MG63 (cell line): ENCODE measurements at regions not wholly inside any gene's neighbourhood (a gene's known extent, or its start where the extent isn't known, plus 50 kb on each side); places are given as distances from the start of the nearest gene placed in this dataset.
"Not testable (repeated sequence)": the region's sequence is repeated elsewhere in the genome, so short reads cannot be mapped to it uniquely, and the experiment has no call there.

Experiments used
- DNase-seq: peaks from one replicate; pipeline ENCODE4 v3.0.0-alpha.2; 2020
- H3K27me3 ChIP-seq: fragments of 250-450 bp; sonication (Bioruptor Pico); 2 replicates; pipeline ENCODE4 v1.5.1; 2020; ENCODE audit warnings: mild to moderate bottlenecking, moderate library complexity
- H3K36me3 ChIP-seq: fragments of 250-450 bp; sonication (Bioruptor Pico); 2 replicates; pipeline ENCODE4 v1.5.1; 2020; ENCODE audit warnings: mild to moderate bottlenecking, moderate library complexity
- H3K4me3 ChIP-seq: fragments of 250-450 bp; sonication (Bioruptor Pico); 2 replicates; pipeline ENCODE4 v1.5.1; 2020; ENCODE audit warnings: mild to moderate bottlenecking, moderate library complexity
- H3K9me3 ChIP-seq: fragments of 250-450 bp; sonication (Bioruptor Pico); 2 replicates; pipeline ENCODE4 v1.5.1; 2020; ENCODE audit warnings: mild to moderate bottlenecking, moderate library complexity

- no peak for DNase-seq
- Histone ChIP-seq H3K4me3 (no peak overlapping the region), H3K9me3 (no peaks in the 10 kb centered on the region), H3K36me3 (no peaks in the 10 kb centered on the region), H3K27me3 (no peaks in the 10 kb centered on the region)
Measured at GRCh38 chr9:3646226-3646625, 120.4 kb upstream of the RFX3 start.

DNA sequence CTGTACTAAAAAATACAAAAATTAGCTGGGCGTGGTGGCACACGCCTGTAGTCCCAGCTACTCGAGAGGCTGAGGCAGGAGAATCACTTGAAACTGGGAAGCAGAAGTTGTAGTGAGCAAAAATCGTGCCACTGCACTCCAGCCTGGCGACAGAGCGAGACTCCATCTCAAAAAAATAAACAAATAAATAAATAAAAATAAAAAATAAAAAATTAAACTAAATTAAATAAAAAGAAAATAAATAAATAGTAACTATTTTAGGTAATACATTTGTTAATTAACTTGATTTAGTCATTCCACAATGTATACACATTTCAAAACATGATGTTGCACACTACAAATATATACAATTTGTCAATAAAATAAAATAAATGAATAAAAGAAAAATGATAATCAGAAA, 116.3 kb upstream of the RFX3 start:
- not testable (repeated sequence) for H3K27me3 ChIP-seq, H3K36me3 ChIP-seq, DNase-seq, H3K4me3 ChIP-seq, H3K9me3 ChIP-seq

DNA sequence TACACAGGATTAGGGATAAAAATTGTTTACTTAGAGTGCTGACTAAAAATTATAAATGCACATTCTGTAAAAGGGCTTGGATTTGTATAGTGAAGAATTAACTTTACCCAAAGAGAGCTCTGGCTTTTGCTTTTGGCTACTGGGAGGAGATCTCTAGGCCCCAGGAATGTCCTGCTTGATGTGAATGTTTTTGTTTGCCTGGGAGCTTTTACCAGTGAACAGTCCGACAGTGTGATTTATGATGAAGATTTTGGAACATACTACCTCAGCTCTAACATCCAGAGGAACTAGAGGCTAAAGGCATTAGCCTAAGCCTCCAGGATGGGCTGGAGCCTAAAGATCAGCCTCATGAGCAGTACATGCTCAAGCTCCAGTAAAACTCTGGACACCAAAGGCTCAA, 103.7 kb upstream of the RFX3 start:
- Histone ChIP-seq H3K36me3 (no peaks in the 10 kb centered on the region), H3K4me3 (no peak overlapping the region), H3K9me3 (no peaks in the 10 kb centered on the region), H3K27me3 (no peaks in the 10 kb centered on the region)
- no peak for DNase-seq

DNA sequence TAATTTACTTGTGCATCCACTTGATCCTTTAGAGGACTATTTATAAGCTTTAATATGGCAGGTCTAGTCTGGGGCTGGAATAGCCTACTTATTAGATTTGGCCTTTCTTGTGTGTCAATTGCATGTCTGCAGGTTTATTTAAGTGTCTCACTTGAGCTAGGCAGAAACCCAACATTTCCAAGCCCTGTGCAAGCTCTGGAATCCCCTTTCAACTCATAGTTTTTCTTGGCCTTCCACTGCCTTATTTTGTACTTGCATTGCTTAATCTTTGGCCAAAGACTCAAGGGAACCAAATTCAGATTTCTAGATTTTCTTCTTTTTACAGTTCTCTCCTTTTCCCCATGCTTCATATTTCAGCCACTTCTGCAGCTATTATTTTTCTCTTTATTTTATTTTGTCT, 102.4 kb upstream of the RFX3 start:
- Histone ChIP-seq H3K9me3 (no peaks in the 10 kb centered on the region), H3K4me3 (no peak overlapping the region), H3K36me3 (no peaks in the 10 kb centered on the region), H3K27me3 (no peaks in the 10 kb centered on the region)
- no peak for DNase-seq

DNA sequence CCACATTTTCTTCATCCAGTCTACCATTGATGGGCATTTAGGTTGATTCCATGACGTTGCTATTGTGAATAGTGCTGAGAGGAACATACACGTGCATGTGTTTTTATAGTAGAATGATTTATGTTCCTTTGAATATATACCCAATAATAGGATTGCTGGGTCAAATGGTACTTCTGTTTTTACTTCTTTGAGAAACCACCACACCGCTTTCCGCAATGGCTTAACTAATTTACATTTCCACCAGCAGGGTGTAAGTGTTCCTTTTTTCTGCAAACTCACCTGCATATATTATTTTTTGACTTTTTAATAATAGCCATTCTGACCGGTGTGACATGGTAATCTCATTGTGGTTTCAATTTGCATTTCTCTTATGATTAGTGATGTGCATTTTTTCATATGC, 82.2 kb upstream of the RFX3 start:
- Histone ChIP-seq H3K9me3 (no peaks in the 10 kb centered on the region), H3K27me3 (no peaks in the 10 kb centered on the region), H3K4me3 (no peak overlapping the region), H3K36me3 (no peaks in the 10 kb centered on the region)
- DNase-seq = no peak

GRCh38 chr9:3600672-3601071, 74.9 kb upstream of the RFX3 start:
- H3K36me3 ChIP-seq = no peaks in the 10 kb centered on the region
- no peaks in the 10 kb centered on the region for H3K9me3 ChIP-seq
- no peaks in the 10 kb centered on the region for H3K27me3 ChIP-seq
- H3K4me3 ChIP-seq = no peak overlapping the region
- no peak for DNase-seq

GRCh38 chr9:3597792-3598191, 72.0 kb upstream of the RFX3 start:
- no peak for DNase-seq
- Histone ChIP-seq H3K27me3 (no peaks in the 10 kb centered on the region), H3K36me3 (no peaks in the 10 kb centered on the region), H3K9me3 (no peaks in the 10 kb centered on the region), H3K4me3 (no peak overlapping the region)

DNA sequence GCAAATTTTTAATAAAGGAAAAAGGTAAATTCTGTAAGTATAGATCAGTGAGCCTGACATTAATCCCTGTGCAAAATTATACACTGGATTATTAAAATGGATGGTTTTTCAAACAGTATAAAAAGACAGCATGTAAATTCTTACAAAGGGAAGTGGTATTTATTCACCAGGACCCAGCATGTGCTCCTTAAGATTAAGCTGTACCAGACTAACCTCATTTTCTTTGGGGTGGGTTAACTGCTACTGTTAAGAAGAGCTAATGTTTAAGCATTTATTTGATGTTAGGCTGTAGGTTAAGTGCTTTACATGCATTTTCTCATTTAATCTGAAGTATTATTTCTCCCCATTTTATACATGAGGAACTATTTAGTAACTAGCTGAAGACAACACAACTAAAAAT, 60.3 kb upstream of the RFX3 start:
- H3K36me3 ChIP-seq = no peaks in the 10 kb centered on the region
- no peak for DNase-seq
- H3K4me3 ChIP-seq = no peak overlapping the region
- H3K9me3 ChIP-seq = no peaks in the 10 kb centered on the region
- no peaks in the 10 kb centered on the region for H3K27me3 ChIP-seq

GRCh38 chr9:3585606-3586005, 59.8 kb upstream of the RFX3 start:
- Histone ChIP-seq H3K36me3 (no peaks in the 10 kb centered on the region), H3K4me3 (no peak overlapping the region), H3K9me3 (no peaks in the 10 kb centered on the region), H3K27me3 (no peaks in the 10 kb centered on the region)
- DNase-seq = no peak

GRCh38 chr9:3578786-3579185, 53.0 kb upstream of the RFX3 start:
- no peaks in the 10 kb centered on the region for H3K36me3 ChIP-seq
- no peak overlapping the region for H3K4me3 ChIP-seq
- H3K9me3 ChIP-seq = no peaks in the 10 kb centered on the region
- DNase-seq = no peak
- no peaks in the 10 kb centered on the region for H3K27me3 ChIP-seq

DNA sequence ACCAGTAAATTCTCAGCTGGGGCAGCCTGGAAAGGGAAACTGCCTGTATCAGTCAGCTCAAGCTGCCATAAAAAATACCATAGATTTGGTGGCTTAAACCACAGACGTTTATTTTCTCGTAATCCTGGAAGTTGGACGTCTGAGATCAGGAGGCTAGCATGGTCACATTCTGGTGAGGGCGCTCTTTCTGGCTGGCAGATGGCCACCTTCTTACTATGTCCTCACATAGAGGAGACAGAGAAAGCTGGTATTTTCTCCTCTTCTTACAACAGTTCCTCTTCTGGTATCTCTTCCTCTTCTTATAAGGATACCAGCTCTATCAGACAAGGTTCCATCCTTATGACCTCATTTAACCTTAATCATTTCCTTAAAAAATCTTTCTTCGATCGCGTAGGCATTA, 50.5 kb upstream of the RFX3 start:
- Histone ChIP-seq H3K36me3 (no peaks in the 10 kb centered on the region), H3K27me3 (no peaks in the 10 kb centered on the region), H3K9me3 (no peaks in the 10 kb centered on the region), H3K4me3 (no peak overlapping the region)
- DNase-seq = no peak

DNA sequence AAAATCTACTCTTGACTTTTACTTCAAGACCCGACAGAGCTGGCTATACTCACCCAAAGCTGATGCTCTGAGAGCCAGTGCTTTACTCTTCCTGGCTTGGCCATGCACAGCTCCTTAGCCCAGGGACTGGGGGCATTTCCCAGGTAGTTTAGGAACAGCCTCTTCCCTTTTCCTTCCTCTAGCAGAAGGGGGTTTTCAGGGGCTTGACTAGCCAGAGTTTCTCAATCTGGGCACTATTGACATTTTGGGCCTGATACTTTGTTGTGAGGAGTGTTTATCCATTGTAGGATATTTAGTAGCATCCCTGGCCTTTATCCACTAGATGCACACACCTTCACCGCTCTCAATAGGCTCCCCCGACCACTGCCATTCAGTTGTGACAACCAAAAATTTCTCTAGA, 50.0 kb upstream of the RFX3 start:
- no peak for DNase-seq

More for the DNA sequence above, 50.0 kb upstream of the RFX3 start:
- Histone ChIP-seq H3K36me3 (no peaks in the 10 kb centered on the region), H3K9me3 (no peaks in the 10 kb centered on the region), H3K27me3 (no peaks in the 10 kb centered on the region), H3K4me3 (no peak overlapping the region)
